Activated T-helper 17 cell treated with anti-CD3 and anti-CD28 coated beads, Interleukin-2, amount 50 U/mL, for 72 hours (primary cell): ENCODE measurements at regions not wholly inside any gene's neighbourhood (a gene's known extent, or its start where the extent isn't known, plus 50 kb on each side); places are given as distances from the start of the nearest gene placed in this dataset.
A peak's percentile ranks its signal among the peaks of the same experiment; 100 is the strongest.
"Not testable (repeated sequence)": the region's sequence is repeated elsewhere in the genome, so short reads cannot be mapped to it uniquely, and the experiment has no call there.

Experiments used
- ATAC-seq: fragments of 150-1000 bp; cut with Tn5 transposase; replicated peaks from 2 replicates; pipeline ENCODE4 v1.10.0; 2021; ENCODE audit warnings: mild to moderate bottlenecking, moderate library complexity
- H3K27ac Mint-ChIP-seq: one replicate; pipeline ENCODE4 v1.8.0; 2022; ENCODE audit warnings: mixed read lengths
- H3K27me3 Mint-ChIP-seq: one replicate; pipeline ENCODE4 v1.8.0; 2022; ENCODE audit warnings: mixed read lengths
- H3K36me3 Mint-ChIP-seq: one replicate; pipeline ENCODE4 v1.8.0; 2022; ENCODE audit warnings: low read depth, mild to moderate bottlenecking, mixed read lengths
- H3K4me1 Mint-ChIP-seq: one replicate; pipeline ENCODE4 v1.8.0; 2022; ENCODE audit warnings: mixed read lengths
- H3K4me3 Mint-ChIP-seq: one replicate; pipeline ENCODE4 v1.8.0; 2022; ENCODE audit warnings: mild to moderate bottlenecking, mixed read lengths
- H3K9me3 Mint-ChIP-seq: one replicate; pipeline ENCODE4 v1.8.0; 2022; ENCODE audit warnings: mixed read lengths

- no peaks in the 10 kb centered on the region for H3K4me1 Mint-ChIP-seq
- no peak for ATAC-seq
- no peaks in the 10 kb centered on the region for H3K36me3 Mint-ChIP-seq
- H3K4me3 Mint-ChIP-seq = no peak overlapping the region
- H3K27me3 Mint-ChIP-seq = peaks cover 4% of the 10 kb centered on the region
- no peaks in the 10 kb centered on the region for H3K9me3 Mint-ChIP-seq
- H3K27ac Mint-ChIP-seq = no peak overlapping the region
Observed at GRCh38 chr10:25805986-25806385, 128.0 kb upstream of the MYO3A start.

GRCh38 chr10:25808372-25808771 lies 125.7 kb upstream of the MYO3A start:
- H3K36me3 Mint-ChIP-seq = no peaks in the 10 kb centered on the region
- no peak for ATAC-seq

GRCh38 chr10:25811052-25811685 lies 122.9 kb upstream of the MYO3A start:
- H3K9me3 Mint-ChIP-seq = no peaks in the 10 kb centered on the region
- no peak overlapping the region for H3K4me3 Mint-ChIP-seq
- no peaks in the 10 kb centered on the region for H3K4me1 Mint-ChIP-seq
- ATAC-seq = no peak
- H3K27ac Mint-ChIP-seq = no peak overlapping the region
- H3K27me3 Mint-ChIP-seq = peaks cover 4% of the 10 kb centered on the region
- no peaks in the 10 kb centered on the region for H3K36me3 Mint-ChIP-seq

More at GRCh38 chr10:25808372-25808771, 125.7 kb upstream of the MYO3A start:
- H3K4me3 Mint-ChIP-seq = no peak overlapping the region
- H3K27ac Mint-ChIP-seq = no peak overlapping the region
- no peaks in the 10 kb centered on the region for H3K9me3 Mint-ChIP-seq
- H3K4me1 Mint-ChIP-seq = no peaks in the 10 kb centered on the region
- peaks cover 4% of the 10 kb centered on the region for H3K27me3 Mint-ChIP-seq

GRCh38 chr10:25813511-25813910 lies 120.5 kb upstream of the MYO3A start:
- H3K36me3 Mint-ChIP-seq = no peaks in the 10 kb centered on the region
- H3K4me3 Mint-ChIP-seq = no peak overlapping the region
- ATAC-seq = no peak
- no peaks in the 10 kb centered on the region for H3K9me3 Mint-ChIP-seq
- H3K4me1 Mint-ChIP-seq = no peaks in the 10 kb centered on the region
- H3K27ac Mint-ChIP-seq = no peak overlapping the region
- peaks cover 4% of the 10 kb centered on the region for H3K27me3 Mint-ChIP-seq

- no peak for ATAC-seq
- Mint-ChIP-seq H3K27ac (no peak overlapping the region), H3K36me3 (no peaks in the 10 kb centered on the region), H3K4me1 (no peaks in the 10 kb centered on the region), H3K4me3 (no peak overlapping the region), H3K9me3 (no peaks in the 10 kb centered on the region), H3K27me3 (peaks cover 2% of the 10 kb centered on the region)
Observed at GRCh38 chr10:25815236-25815635, 118.8 kb upstream of the MYO3A start.

GRCh38 chr10:25815999-25816768 lies 117.8 kb upstream of the MYO3A start:
- H3K36me3 Mint-ChIP-seq = no peaks in the 10 kb centered on the region
- peaks cover 6% of the 10 kb centered on the region for H3K4me1 Mint-ChIP-seq
- H3K4me3 Mint-ChIP-seq = no peak overlapping the region
- no peak for ATAC-seq
- H3K9me3 Mint-ChIP-seq = no peaks in the 10 kb centered on the region
- no peaks in the 10 kb centered on the region for H3K27me3 Mint-ChIP-seq
- H3K27ac Mint-ChIP-seq = no peak overlapping the region

GRCh38 chr10:25817200-25817599 lies 116.8 kb upstream of the MYO3A start:
- no peaks in the 10 kb centered on the region for H3K9me3 Mint-ChIP-seq
- H3K36me3 Mint-ChIP-seq = no peaks in the 10 kb centered on the region
- no peak overlapping the region for H3K27ac Mint-ChIP-seq
- H3K27me3 Mint-ChIP-seq = no peaks in the 10 kb centered on the region
- peaks cover 6% of the 10 kb centered on the region for H3K4me1 Mint-ChIP-seq
- ATAC-seq = no peak
- no peak overlapping the region for H3K4me3 Mint-ChIP-seq

GRCh38 chr10:25818751-25819150 lies 115.3 kb upstream of the MYO3A start:
- no peak overlapping the region for H3K27ac Mint-ChIP-seq
- no peak for ATAC-seq
- H3K4me1 Mint-ChIP-seq = peaks cover 6% of the 10 kb centered on the region
- no peaks in the 10 kb centered on the region for H3K9me3 Mint-ChIP-seq
- no peaks in the 10 kb centered on the region for H3K27me3 Mint-ChIP-seq
- H3K36me3 Mint-ChIP-seq = no peaks in the 10 kb centered on the region
- H3K4me3 Mint-ChIP-seq = no peak overlapping the region

- Mint-ChIP-seq H3K9me3 (no peaks in the 10 kb centered on the region), H3K4me1 (peaks cover 6% of the 10 kb centered on the region), H3K36me3 (no peaks in the 10 kb centered on the region), H3K27me3 (no peaks in the 10 kb centered on the region), H3K27ac (peak overlapping the region; percentile 13), H3K4me3 (peak overlapping the region; percentile 65)
- ATAC-seq = no peak
Observed at GRCh38 chr10:25820472-25820871, 113.6 kb upstream of the MYO3A start.

GRCh38 chr10:25820874-25821273 lies 113.2 kb upstream of the MYO3A start:
- H3K27me3 Mint-ChIP-seq = no peaks in the 10 kb centered on the region
- H3K27ac Mint-ChIP-seq = peak overlapping the region; percentile 13
- peaks cover 6% of the 10 kb centered on the region for H3K4me1 Mint-ChIP-seq
- H3K9me3 Mint-ChIP-seq = no peaks in the 10 kb centered on the region
- no peaks in the 10 kb centered on the region for H3K36me3 Mint-ChIP-seq
- ATAC-seq = no peak
- H3K4me3 Mint-ChIP-seq = peak overlapping the region; percentile 65

- H3K27ac Mint-ChIP-seq = no peak overlapping the region
- peaks cover 6% of the 10 kb centered on the region for H3K4me1 Mint-ChIP-seq
- no peak overlapping the region for H3K4me3 Mint-ChIP-seq
- H3K27me3 Mint-ChIP-seq = peaks cover 3% of the 10 kb centered on the region
- ATAC-seq = no peak
- H3K9me3 Mint-ChIP-seq = no peaks in the 10 kb centered on the region
- H3K36me3 Mint-ChIP-seq = no peaks in the 10 kb centered on the region
Observed at GRCh38 chr10:25824050-25824449, 110.0 kb upstream of the MYO3A start.

GRCh38 chr10:25828475-25828874 lies 105.6 kb upstream of the MYO3A start:
- H3K36me3 Mint-ChIP-seq = no peaks in the 10 kb centered on the region
- H3K4me1 Mint-ChIP-seq = no peaks in the 10 kb centered on the region
- no peaks in the 10 kb centered on the region for H3K9me3 Mint-ChIP-seq
- ATAC-seq = no peak
- H3K4me3 Mint-ChIP-seq = no peak overlapping the region
- H3K27ac Mint-ChIP-seq = no peak overlapping the region
- H3K27me3 Mint-ChIP-seq = peaks cover 6% of the 10 kb centered on the region

- Mint-ChIP-seq H3K27me3 (peaks cover 8% of the 10 kb centered on the region), H3K27ac (no peak overlapping the region), H3K9me3 (no peaks in the 10 kb centered on the region), H3K4me3 (no peak overlapping the region), H3K4me1 (no peaks in the 10 kb centered on the region), H3K36me3 (no peaks in the 10 kb centered on the region)
- ATAC-seq = no peak
Observed at GRCh38 chr10:25831080-25831479, 102.9 kb upstream of the MYO3A start.

GRCh38 chr10:25839683-25840082 lies 94.3 kb upstream of the MYO3A start:
- H3K4me3 Mint-ChIP-seq = no peak overlapping the region
- no peak for ATAC-seq
- H3K9me3 Mint-ChIP-seq = no peaks in the 10 kb centered on the region
- H3K4me1 Mint-ChIP-seq = no peaks in the 10 kb centered on the region
- no peak overlapping the region for H3K27ac Mint-ChIP-seq
- peaks cover 12% of the 10 kb centered on the region for H3K27me3 Mint-ChIP-seq
- no peaks in the 10 kb centered on the region for H3K36me3 Mint-ChIP-seq

GRCh38 chr10:25840875-25841274 lies 93.2 kb upstream of the MYO3A start:
- not testable (repeated sequence) for H3K27ac Mint-ChIP-seq, H3K4me1 Mint-ChIP-seq, H3K4me3 Mint-ChIP-seq, H3K9me3 Mint-ChIP-seq, ATAC-seq, H3K36me3 Mint-ChIP-seq
- peaks cover 12% of the 10 kb centered on the region for H3K27me3 Mint-ChIP-seq
